HK-2 (cell line): ENCODE measurements at regions not wholly inside any gene's neighbourhood (a gene's known extent, or its start where the extent isn't known, plus 50 kb on each side); places are given as distances from the start of the nearest gene placed in this dataset.
A peak's percentile ranks its signal among the peaks of the same experiment; 100 is the strongest.

Experiments used
- DNase-seq: peaks from one replicate; pipeline ENCODE4 v3.0.0-alpha.2; 2018; ENCODE audit not compliant: unreplicated experiment

GRCh38 chr4:81776794-81777193 lies 305.1 kb upstream of the RASGEF1B start:
- no peak for DNase-seq

GRCh38 chr4:81773557-81773956 lies 301.9 kb upstream of the RASGEF1B start:
- DNase-seq, result no peak

GRCh38 chr4:81771721-81772120 lies 300.0 kb upstream of the RASGEF1B start:
- no peak for DNase-seq

- DNase-seq, result no peak
Measured at GRCh38 chr4:81769244-81769643, 297.5 kb upstream of the RASGEF1B start.

GRCh38 chr4:81758574-81759264 lies 287.0 kb upstream of the RASGEF1B start:
- no peak for DNase-seq

GRCh38 chr4:81757691-81758090 lies 286.0 kb upstream of the RASGEF1B start:
- no peak for DNase-seq

GRCh38 chr4:81756973-81757372 lies 285.3 kb upstream of the RASGEF1B start:
- no peak for DNase-seq

- no peak for DNase-seq
Measured at GRCh38 chr4:81756042-81756441, 284.3 kb upstream of the RASGEF1B start.

GRCh38 chr4:81754169-81754568 lies 282.5 kb upstream of the RASGEF1B start:
- DNase-seq, result no peak

- no peak for DNase-seq
Measured at GRCh38 chr4:81751531-81752289, 280.0 kb upstream of the RASGEF1B start.

GRCh38 chr4:81747242-81747930 lies 275.7 kb upstream of the RASGEF1B start:
- no peak for DNase-seq

GRCh38 chr4:81746773-81747172 lies 275.1 kb upstream of the RASGEF1B start:
- DNase-seq, result no peak

GRCh38 chr4:81746071-81746470 lies 274.4 kb upstream of the RASGEF1B start:
- DNase-seq, result no peak

GRCh38 chr4:81745050-81745449 lies 273.3 kb upstream of the RASGEF1B start:
- DNase-seq, result no peak

- no peak for DNase-seq
Measured at GRCh38 chr4:81743731-81744435, 272.2 kb upstream of the RASGEF1B start.

- no peak for DNase-seq
Measured at GRCh38 chr4:81740487-81740886, 268.8 kb upstream of the RASGEF1B start.

- DNase-seq, result no peak
Measured at GRCh38 chr4:81738891-81739290, 267.2 kb upstream of the RASGEF1B start.

GRCh38 chr4:81737865-81738559 lies 266.3 kb upstream of the RASGEF1B start:
- DNase-seq, result no peak

GRCh38 chr4:81736324-81736723 lies 264.6 kb upstream of the RASGEF1B start:
- DNase-seq, result no peak

GRCh38 chr4:81732980-81733379 lies 261.3 kb upstream of the RASGEF1B start:
- no peak for DNase-seq

- peak; percentile 35 for DNase-seq
Measured at GRCh38 chr4:81724925-81725329, 253.2 kb upstream of the RASGEF1B start.
